ENCODE measurements at regions not wholly inside any gene's neighbourhood (a gene's known extent, or its start where the extent isn't known, plus 50 kb on each side); places are given as distances from the start of the nearest gene placed in this dataset.

- no peak for DNase-seq
- H3K4me3 ChIP-seq (ENCODE audit: low read depth, low read length) = no peak overlapping the region
- H3K27me3 ChIP-seq (replicated peaks) = no peaks in the 10 kb centered on the region
- no peak overlapping the region for H3K27ac ChIP-seq
- no peak for TF ChIP-seq CTCF (IDR thresholded peaks at IDR 0.05; ENCODE audit: low read depth, low read length, missing control alignments)
- no peaks in the 10 kb centered on the region for H3K36me3 ChIP-seq (replicated peaks)
- in situ Hi-C loops (cut with HindIII; ENCODE audit: low pct_ligation_motif_present, low sequenced_read_pairs) = no loop called here
Observed at GRCh38 chr2:213202011-213202410, 50.6 kb upstream of the IKZF2 start.

- in situ Hi-C loops (cut with HindIII; ENCODE audit: low pct_ligation_motif_present, low sequenced_read_pairs) = no loop called here
- TF ChIP-seq CTCF (IDR thresholded peaks at IDR 0.05; ENCODE audit: low read depth, low read length, missing control alignments) = no peak
- H3K27me3 ChIP-seq (replicated peaks) = no peaks in the 10 kb centered on the region
- H3K4me3 ChIP-seq (ENCODE audit: low read depth, low read length) = no peak overlapping the region
- H3K36me3 ChIP-seq (replicated peaks) = no peaks in the 10 kb centered on the region
- H3K27ac ChIP-seq = no peak overlapping the region
- DNase-seq = no peak
Observed at GRCh38 chr2:213205944-213206343, 54.5 kb upstream of the IKZF2 start.

GRCh38 chr2:213213186-213213585 is 61.8 kb upstream of the IKZF2 start:
- in situ Hi-C loops (cut with HindIII; ENCODE audit: low pct_ligation_motif_present, low sequenced_read_pairs) = no loop called here
- no peak for TF ChIP-seq CTCF (IDR thresholded peaks at IDR 0.05; ENCODE audit: low read depth, low read length, missing control alignments)
- Histone ChIP-seq H3K36me3 (replicated peaks) (no peaks in the 10 kb centered on the region), H3K27me3 (replicated peaks) (no peaks in the 10 kb centered on the region), H3K4me3 (ENCODE audit: low read depth, low read length) (no peak overlapping the region), H3K27ac (no peak overlapping the region)
- DNase-seq = no peak

- in situ Hi-C loops (cut with HindIII; ENCODE audit: low pct_ligation_motif_present, low sequenced_read_pairs) = no loop called here
- TF ChIP-seq CTCF (IDR thresholded peaks at IDR 0.05; ENCODE audit: low read depth, low read length, missing control alignments) = no peak
- Histone ChIP-seq H3K27me3 (replicated peaks) (no peaks in the 10 kb centered on the region), H3K4me3 (ENCODE audit: low read depth, low read length) (no peak overlapping the region), H3K27ac (no peak overlapping the region), H3K36me3 (replicated peaks) (no peaks in the 10 kb centered on the region)
- DNase-seq = no peak
Observed at GRCh38 chr2:213214209-213214608, 62.8 kb upstream of the IKZF2 start.

- peak; percentile 92 for DNase-seq
- Histone ChIP-seq H3K27me3 (replicated peaks) (no peaks in the 10 kb centered on the region), H3K36me3 (replicated peaks) (no peaks in the 10 kb centered on the region), H3K27ac (peak overlapping the region; percentile 97), H3K4me3 (ENCODE audit: low read depth, low read length) (no peak overlapping the region)
- in situ Hi-C loops (cut with HindIII; ENCODE audit: low pct_ligation_motif_present, low sequenced_read_pairs) = no loop called here
- TF ChIP-seq CTCF (IDR thresholded peaks at IDR 0.05; ENCODE audit: low read depth, low read length, missing control alignments) = no peak
Observed at GRCh38 chr2:213216461-213216860, 65.0 kb upstream of the IKZF2 start.

- Histone ChIP-seq H3K36me3 (replicated peaks) (no peaks in the 10 kb centered on the region), H3K27me3 (replicated peaks) (no peaks in the 10 kb centered on the region), H3K27ac (peak overlapping the region; percentile 41), H3K4me3 (ENCODE audit: low read depth, low read length) (no peak overlapping the region)
- TF ChIP-seq CTCF (IDR thresholded peaks at IDR 0.05; ENCODE audit: low read depth, low read length, missing control alignments) = no peak
- DNase-seq = peak; percentile 43
- in situ Hi-C loops (cut with HindIII; ENCODE audit: low pct_ligation_motif_present, low sequenced_read_pairs) = no loop called here
Observed at GRCh38 chr2:213219816-213220215, 64.4 kb upstream of the SPAG16 start.
